HEK293 (cell line): ENCODE measurements at regions not wholly inside any gene's neighbourhood (a gene's known extent, or its start where the extent isn't known, plus 50 kb on each side); places are given as distances from the start of the nearest gene placed in this dataset.
"Not testable (repeated sequence)": the region's sequence is repeated elsewhere in the genome, so short reads cannot be mapped to it uniquely, and the experiment has no call there.

Source experiments
- SP2 ChIP-seq: fragments of 450-650 bp; formaldehyde crosslinking; IDR thresholded peaks from 2 replicates; pipeline ENCODE4 v1.5.1; 2016; ENCODE audit warnings: missing biosample characterization, missing genetic modification characterization
- ZBTB8A ChIP-seq: fragments of 450-650 bp; formaldehyde crosslinking; IDR thresholded peaks from 2 replicates; pipeline ENCODE4 v1.5.1; 2016; ENCODE audit warnings: missing biosample characterization, missing genetic modification characterization
- ZNF133 ChIP-seq: fragments of 450-650 bp; formaldehyde crosslinking; IDR thresholded peaks from 2 replicates; pipeline ENCODE4 v1.5.1; 2016; ENCODE audit warnings: missing biosample characterization, missing genetic modification characterization
- ZNF571 ChIP-seq: fragments of 450-650 bp; formaldehyde crosslinking; IDR thresholded peaks from 2 replicates; pipeline ENCODE4 v1.5.0; 2017; ENCODE audit warnings: missing biosample characterization, missing genetic modification characterization
- TF ChIP-seq, protein P1 (sequence below): fragments of 450-650 bp; IDR thresholded peaks from 2 replicates; pipeline ENCODE4 v1.5.1; 2018; ENCODE audit warnings: missing biosample characterization, missing genetic modification characterization

DNA sequence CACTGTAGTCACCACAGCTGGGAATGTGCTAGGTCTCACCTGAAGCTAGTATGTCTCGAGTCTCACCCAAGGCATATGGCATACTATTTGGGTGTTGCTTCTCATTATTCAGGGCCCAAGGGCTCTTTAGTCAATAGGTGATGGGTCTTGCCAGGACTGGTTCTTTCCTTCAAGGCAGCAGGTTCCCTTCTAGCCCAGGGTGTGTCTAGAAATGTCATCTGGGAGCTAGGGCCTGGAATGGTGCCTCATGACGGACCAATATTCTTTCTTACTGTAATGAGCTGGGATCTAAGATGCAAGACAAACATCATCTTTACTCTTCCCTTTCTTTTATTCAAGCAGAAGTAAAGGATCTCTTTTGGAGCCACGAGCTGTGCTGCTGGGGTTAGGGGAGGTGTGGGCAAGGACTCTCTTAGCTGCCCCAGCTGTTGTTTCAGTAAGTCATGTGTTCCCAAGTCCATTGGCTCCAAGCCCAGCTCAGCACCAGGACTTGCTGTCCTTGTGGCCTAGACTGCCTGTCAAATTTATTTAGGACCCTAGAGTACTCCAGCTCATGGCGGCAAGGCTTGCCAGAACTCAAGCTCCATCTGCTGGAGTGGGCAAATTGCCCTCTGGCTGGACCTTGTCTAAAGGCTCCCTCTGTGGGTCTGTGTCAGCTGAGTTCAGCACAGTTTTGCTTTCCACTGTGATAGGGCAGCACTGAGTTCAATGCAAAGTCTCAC lies 106.0 kb upstream of the POTEB3 start:
- TF ChIP-seq ZBTB8A (tag by site-specific recombination); SP2 (tag by site-specific recombination); ZNF571; ZNF133 (tag by site-specific recombination): not testable (repeated sequence)
- TF ChIP-seq, protein P1, sequence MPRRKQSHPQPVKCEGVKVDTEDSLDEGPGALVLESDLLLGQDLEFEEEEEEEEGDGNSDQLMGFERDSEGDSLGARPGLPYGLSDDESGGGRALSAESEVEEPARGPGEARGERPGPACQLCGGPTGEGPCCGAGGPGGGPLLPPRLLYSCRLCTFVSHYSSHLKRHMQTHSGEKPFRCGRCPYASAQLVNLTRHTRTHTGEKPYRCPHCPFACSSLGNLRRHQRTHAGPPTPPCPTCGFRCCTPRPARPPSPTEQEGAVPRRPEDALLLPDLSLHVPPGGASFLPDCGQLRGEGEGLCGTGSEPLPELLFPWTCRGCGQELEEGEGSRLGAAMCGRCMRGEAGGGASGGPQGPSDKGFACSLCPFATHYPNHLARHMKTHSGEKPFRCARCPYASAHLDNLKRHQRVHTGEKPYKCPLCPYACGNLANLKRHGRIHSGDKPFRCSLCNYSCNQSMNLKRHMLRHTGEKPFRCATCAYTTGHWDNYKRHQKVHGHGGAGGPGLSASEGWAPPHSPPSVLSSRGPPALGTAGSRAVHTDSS = not testable (repeated sequence)
